SK-N-SH (cell line): ENCODE measurements at regions not wholly inside any gene's neighbourhood (a gene's known extent, or its start where the extent isn't known, plus 50 kb on each side); places are given as distances from the start of the nearest gene placed in this dataset.

Experiments used
- CTCF ChIA-PET: fragments of 300-600, 350-600 bp; formaldehyde crosslinking; extraction: SDS; loops from one replicate; lab custom pipeline; 2021; lab: Yijun Ruan, JAX
- POLR2A ChIA-PET: fragments of 350-600 bp; sonication (Branson Sonifier 250); formaldehyde crosslinking; extraction: SDS; loops from one replicate; lab custom pipeline; 2020; ENCODE audit warnings: antibody characterized with exemption, inconsistent platforms; lab: Yijun Ruan, JAX
- DNase-seq: peaks from one replicate; pipeline ENCODE4 v3.0.0; 2012
- H2AFZ ChIP-seq: fragments of 200-600 bp; sonication (generic); 2 replicates; pipeline ENCODE4 v1.8.1; 2016; ENCODE audit warnings: antibody characterized with exemption, mild to moderate bottlenecking, low read depth
- H3F3A ChIP-seq: fragments of 200-600 bp; sonication (generic); replicated peaks from 2 replicates; pipeline ENCODE3; 2016; ENCODE audit warnings: antibody characterized with exemption, mild to moderate bottlenecking; ENCODE audit not compliant: insufficient read depth
- H3K27ac ChIP-seq, 2 experiments: fragments of 200-500 bp in 1 of 2; fragments of 200-600 bp in 1 of 2; sonication (Bioruptor generic) in 1 of 2; sonication (generic), shearing (Covaris generic) in 1 of 2; 2 replicates each; pipeline versions ENCODE4 v1.5.1 to v1.6.1; 2014 to 2016; ENCODE audit warnings: low read depth in 2 of 2, inconsistent platforms in 1 of 2, low read length in 1 of 2, mild to moderate bottlenecking in 1 of 2, mixed read lengths in 1 of 2
- H3K27me3 ChIP-seq: fragments of 200-600 bp; sonication (generic), shearing (Covaris generic); 2 replicates; pipeline ENCODE4 v1.6.1; 2016; ENCODE audit warnings: mixed run types; ENCODE audit not compliant: insufficient read depth
- H3K36me3 ChIP-seq, 2 experiments: fragments of 200-500 bp in 1 of 2; fragments of 200-600 bp in 1 of 2; sonication (Bioruptor generic) in 1 of 2; sonication (generic) in 1 of 2; replicated peaks in 1 of 2; 2 replicates each; pipeline versions ENCODE3 to v1.5.1; 2014 to 2016; ENCODE audit warnings: low read length in 1 of 2, mild to moderate bottlenecking in 1 of 2; ENCODE audit not compliant: insufficient read depth in 2 of 2, control insufficient read depth in 1 of 2
- H3K4me1 ChIP-seq, 2 experiments: fragments of 200-500 bp in 1 of 2; fragments of 200-600 bp in 1 of 2; sonication (Bioruptor generic) in 1 of 2; sonication (generic), shearing (Covaris generic) in 1 of 2; 2 replicates each; pipeline versions ENCODE4 v1.5.1 to v1.6.1; 2014 to 2016; ENCODE audit warnings: low read depth in 1 of 2, low read length in 1 of 2, mixed run types in 1 of 2; ENCODE audit not compliant: insufficient read depth in 2 of 2, control insufficient read depth in 1 of 2
- H3K4me2 ChIP-seq: fragments of 200-600 bp; sonication (generic), shearing (Covaris generic); 2 replicates; pipeline ENCODE4 v1.6.1; 2017; ENCODE audit warnings: mixed run types
- H3K4me3 ChIP-seq, 2 experiments: fragments of 200-500 bp in 1 of 2; fragments of 200-600 bp in 1 of 2; sonication (Bioruptor generic) in 1 of 2; sonication (generic), shearing (Covaris generic) in 1 of 2; 2 replicates each; pipeline versions ENCODE4 v1.5.1 to v1.8.1; 2014 to 2016; ENCODE audit warnings: low read depth in 2 of 2, inconsistent platforms in 1 of 2, low read length in 1 of 2, mild to moderate bottlenecking in 1 of 2, mixed read lengths in 1 of 2, moderate library complexity in 1 of 2
- H3K79me2 ChIP-seq: fragments of 200-600 bp; sonication (generic); 2 replicates; pipeline ENCODE4 v1.8.1; 2017; ENCODE audit warnings: mild to moderate bottlenecking; ENCODE audit not compliant: insufficient read depth
- H3K9ac ChIP-seq: fragments of 200-600 bp; sonication (generic); 2 replicates; pipeline ENCODE4 v1.6.1; 2017; ENCODE audit warnings: mixed run types
- H3K9me2 ChIP-seq: fragments of 200-600 bp; sonication (generic); 2 replicates; pipeline ENCODE4 v1.6.1; 2017; ENCODE audit warnings: mixed run types
- H3K9me3 ChIP-seq: fragments of 200-600 bp; sonication (generic); 2 replicates; pipeline ENCODE4 v1.6.1; 2017; ENCODE audit warnings: mixed run types, mild to moderate bottlenecking, moderate library complexity
- H4K20me1 ChIP-seq: fragments of 200-600 bp; sonication (generic); 2 replicates; pipeline ENCODE4 v1.6.1; 2017; ENCODE audit warnings: mild to moderate bottlenecking, mixed run types; ENCODE audit not compliant: insufficient read depth
- CHD2 ChIP-seq: fragments of 150-350 bp; IDR thresholded peaks from 2 replicates; pipeline ENCODE4 v1.6.1; 2018; ENCODE audit warnings: low read length; ENCODE audit not compliant: partially characterized antibody
- ELF1 ChIP-seq: IDR thresholded peaks from 2 replicates; pipeline ENCODE4 v1.4.0; 2012
- EP300 ChIP-seq, 2 experiments: IDR thresholded peaks; 2 replicates each; pipeline versions ENCODE4 v1.4.0 to v1.6.1; 2012; ENCODE audit warnings: borderline replicate concordance in 1 of 2, low read depth in 1 of 2, low read length in 1 of 2
- EZH2phosphoT487 ChIP-seq: fragments of 200-600 bp; sonication (generic); IDR thresholded peaks from 2 replicates; pipeline ENCODE4 v1.6.1; 2017; ENCODE audit warnings: low read depth, mixed run types, mild to moderate bottlenecking, antibody characterized with exemption, moderate library complexity, borderline replicate concordance
- FOSL2 ChIP-seq: IDR thresholded peaks from 2 replicates; pipeline ENCODE4 v1.4.0; 2012; ENCODE audit warnings: low read depth, mild to moderate bottlenecking, moderate library complexity, borderline replicate concordance
- GATA2 ChIP-seq: sonication (generic); formaldehyde crosslinking; IDR thresholded peaks from 2 replicates; pipeline ENCODE4 v1.5.0; 2020; ENCODE audit warnings: mild to moderate bottlenecking, missing genetic modification reagents
- MAX ChIP-seq: IDR thresholded peaks from 2 replicates; pipeline ENCODE4 v1.4.0; 2012; ENCODE audit warnings: low read depth
- MEF2A ChIP-seq: IDR thresholded peaks from 2 replicates; pipeline ENCODE4 v1.4.0; 2012; ENCODE audit warnings: low read depth, borderline replicate concordance
- NRF1 ChIP-seq: IDR thresholded peaks from 2 replicates; pipeline ENCODE4 v1.6.1; 2012; ENCODE audit warnings: low read depth, mild to moderate bottlenecking, low read length
- POLR2AphosphoS5 ChIP-seq: IDR thresholded peaks from 2 replicates; pipeline ENCODE4 v1.6.1; 2012; ENCODE audit warnings: low read depth, low read length
- RAD21 ChIP-seq: IDR thresholded peaks from 2 replicates; pipeline ENCODE4 v1.6.1; 2012; ENCODE audit warnings: mild to moderate bottlenecking, low read length
- RFX5 ChIP-seq: IDR thresholded peaks from 2 replicates; pipeline ENCODE4 v1.6.1; 2012; ENCODE audit warnings: mild to moderate bottlenecking, improper control_type of control experiment, low read length
- TCF12 ChIP-seq: IDR thresholded peaks from 2 replicates; pipeline ENCODE4 v1.4.0; 2012
- TEAD4 ChIP-seq: IDR thresholded peaks from 2 replicates; pipeline ENCODE4 v1.4.0; 2012; ENCODE audit warnings: mild to moderate bottlenecking, borderline replicate concordance; ENCODE audit not compliant: insufficient read depth
- USF1 ChIP-seq: IDR thresholded peaks from 2 replicates; pipeline ENCODE4 v1.4.0; 2012; ENCODE audit warnings: low read depth, borderline replicate concordance
- YY1 ChIP-seq: IDR thresholded peaks from 2 replicates; pipeline ENCODE4 v1.4.0; 2012; ENCODE audit warnings: low read depth, mild to moderate bottlenecking
- ZBTB33 ChIP-seq: IDR thresholded peaks from 2 replicates; pipeline ENCODE4 v1.4.0; 2012; ENCODE audit warnings: low read depth, borderline replicate concordance
- WGBS: methylation state at CpG from one replicate; pipeline ENCODE4 v1.1.6; 2017; ENCODE audit warnings: low lambda C conversion rate; 5-methylcytosine and 5-hydroxymethylcytosine counted together
- TF ChIP-seq, protein P1 (sequence below): fragments of 150-350 bp; IDR thresholded peaks from 2 replicates; pipeline ENCODE4 v1.6.1; 2017; ENCODE audit warnings: antibody characterized with exemption, low read length, low read depth, borderline replicate concordance
- TF ChIP-seq, protein P2 (sequence below): fragments of 200-600 bp; sonication (generic); IDR thresholded peaks from 2 replicates; pipeline ENCODE4 v1.6.1; 2017; ENCODE audit warnings: antibody characterized with exemption, mild to moderate bottlenecking, moderate library complexity

GRCh38 chr18:54003195-54003594 is 221.3 kb downstream of the MBD2 start:
- CTCF ChIA-PET: interaction anchor here (1.1 kb wide), 1 partner anchor 304 kb away, joined by 3 read pairs; no protein-coding TSS in a partner anchor
- H2AFZ ChIP-seq: no peak overlapping the region

GRCh38 chr18:53997064-53997463 is 227.4 kb downstream of the MBD2 start:
- DNase-seq: no peak
- Histone ChIP-seq H3K4me2 (no peak overlapping the region), H2AFZ (no peak overlapping the region), H3K79me2 (no peaks in the 10 kb centered on the region), H3K27ac (no peak overlapping the region), H3K9ac (no peak overlapping the region), H4K20me1 (no peaks in the 10 kb centered on the region), H3F3A (no peaks in the 10 kb centered on the region), H3K4me3 (no peak overlapping the region), H3K36me3 (no peaks in the 10 kb centered on the region), H3K9me2 (no peaks in the 10 kb centered on the region), H3K9me3 (no peaks in the 10 kb centered on the region), H3K4me1 (no peaks in the 10 kb centered on the region), H3K27me3 (no peaks in the 10 kb centered on the region)
- CTCF ChIA-PET: no interaction called here
- POLR2A ChIA-PET: no interaction called here
- no peak for TF ChIP-seq RFX5
- no peak for TF ChIP-seq MAX
- no peak for TF ChIP-seq POLR2AphosphoS5
- no peak for TF ChIP-seq RAD21
- TF ChIP-seq GATA2 (CRISPR knock-in tag): no peak
- TF ChIP-seq, protein P1, sequence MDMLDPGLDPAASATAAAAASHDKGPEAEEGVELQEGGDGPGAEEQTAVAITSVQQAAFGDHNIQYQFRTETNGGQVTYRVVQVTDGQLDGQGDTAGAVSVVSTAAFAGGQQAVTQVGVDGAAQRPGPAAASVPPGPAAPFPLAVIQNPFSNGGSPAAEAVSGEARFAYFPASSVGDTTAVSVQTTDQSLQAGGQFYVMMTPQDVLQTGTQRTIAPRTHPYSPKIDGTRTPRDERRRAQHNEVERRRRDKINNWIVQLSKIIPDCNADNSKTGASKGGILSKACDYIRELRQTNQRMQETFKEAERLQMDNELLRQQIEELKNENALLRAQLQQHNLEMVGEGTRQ: no peak
- no peak for TF ChIP-seq ZBTB33
- TF ChIP-seq YY1: no peak
- no peak for TF ChIP-seq MEF2A
- 79% methylated on average over 1 of the region's 1 CpG for WGBS

More at GRCh38 chr18:54003195-54003594, 221.3 kb downstream of the MBD2 start:
- no peak overlapping the region for H3K27ac ChIP-seq
- H3K9ac ChIP-seq: no peak overlapping the region
- TF ChIP-seq NRF1 (no peak), EP300 (IDR thresholded peaks at IDR 0.05; ENCODE audit: borderline replicate concordance in 1 of 2, low read depth in 1 of 2, low read length in 1 of 2) (no peak), TEAD4 (no peak), ELF1 (no peak), RFX5 (no peak), EZH2phosphoT487 (no peak), FOSL2 (no peak), TCF12 (no peak), CHD2 (no peak), USF1 (no peak)
- TF ChIP-seq, protein P2, sequence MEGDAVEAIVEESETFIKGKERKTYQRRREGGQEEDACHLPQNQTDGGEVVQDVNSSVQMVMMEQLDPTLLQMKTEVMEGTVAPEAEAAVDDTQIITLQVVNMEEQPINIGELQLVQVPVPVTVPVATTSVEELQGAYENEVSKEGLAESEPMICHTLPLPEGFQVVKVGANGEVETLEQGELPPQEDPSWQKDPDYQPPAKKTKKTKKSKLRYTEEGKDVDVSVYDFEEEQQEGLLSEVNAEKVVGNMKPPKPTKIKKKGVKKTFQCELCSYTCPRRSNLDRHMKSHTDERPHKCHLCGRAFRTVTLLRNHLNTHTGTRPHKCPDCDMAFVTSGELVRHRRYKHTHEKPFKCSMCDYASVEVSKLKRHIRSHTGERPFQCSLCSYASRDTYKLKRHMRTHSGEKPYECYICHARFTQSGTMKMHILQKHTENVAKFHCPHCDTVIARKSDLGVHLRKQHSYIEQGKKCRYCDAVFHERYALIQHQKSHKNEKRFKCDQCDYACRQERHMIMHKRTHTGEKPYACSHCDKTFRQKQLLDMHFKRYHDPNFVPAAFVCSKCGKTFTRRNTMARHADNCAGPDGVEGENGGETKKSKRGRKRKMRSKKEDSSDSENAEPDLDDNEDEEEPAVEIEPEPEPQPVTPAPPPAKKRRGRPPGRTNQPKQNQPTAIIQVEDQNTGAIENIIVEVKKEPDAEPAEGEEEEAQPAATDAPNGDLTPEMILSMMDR: no peak
- no peaks in the 10 kb centered on the region for H3K79me2 ChIP-seq
- H3K27me3 ChIP-seq: no peaks in the 10 kb centered on the region
- POLR2A ChIA-PET: no interaction called here
- no peaks in the 10 kb centered on the region for H3K36me3 ChIP-seq
- DNase-seq: no peak
- no peaks in the 10 kb centered on the region for H3F3A ChIP-seq
- no peaks in the 10 kb centered on the region for H3K4me1 ChIP-seq
- 7% methylated on average over 2 of the region's 2 CpGs for WGBS
- no peaks in the 10 kb centered on the region for H3K9me2 ChIP-seq
- no peak overlapping the region for H3K4me3 ChIP-seq
- no peak overlapping the region for H3K4me2 ChIP-seq
- H4K20me1 ChIP-seq: no peaks in the 10 kb centered on the region
- no peaks in the 10 kb centered on the region for H3K9me3 ChIP-seq
